ENCODE measurements at regions not wholly inside any gene's neighbourhood (a gene's known extent, or its start where the extent isn't known, plus 50 kb on each side); places are given as distances from the start of the nearest gene placed in this dataset.
A peak's percentile ranks its signal among the peaks of the same experiment; 100 is the strongest.

GRCh38 chr6:93685494-93685893, 266.1 kb upstream of the EPHA7 start:
- no peaks in the 10 kb centered on the region for H3K27me3 ChIP-seq
- ATAC-seq (no peak), DNase-seq (no peak)
- peaks cover 0 to 12% (median 0%) of the 10 kb centered on the region in 12 donors for H3K9me3 ChIP-seq
- H3K27ac ChIP-seq, result no peak overlapping the region
- no peaks in the 10 kb centered on the region for H3K4me1 ChIP-seq
- intact Hi-C loops (cut with DNase I), result no loop called here
- no peak for TF ChIP-seq POLR2A (IDR thresholded peaks at IDR 0.05)
- no peak for TF ChIP-seq CTCF (IDR thresholded peaks at IDR 0.05)
- no peaks in the 10 kb centered on the region for H3K36me3 ChIP-seq
- WGBS, 4 donors, result 93 to 95% (median 94%) methylated on average over 2 of the region's 2 CpGs
- H3K4me3 ChIP-seq, result no peak overlapping the region

- Histone ChIP-seq H3K36me3 (no peaks in the 10 kb centered on the region), H3K4me3 (no peak overlapping the region), H3K27ac (no peak overlapping the region), H3K4me1 (no peaks in the 10 kb centered on the region), H3K27me3 (no peaks in the 10 kb centered on the region), H3K9me3 (peaks cover 0 to 12% (median 0%) of the 10 kb centered on the region in 12 donors)
- ATAC-seq, result no peak
- no peak for TF ChIP-seq POLR2A (IDR thresholded peaks at IDR 0.05)
- TF ChIP-seq CTCF (IDR thresholded peaks at IDR 0.05), result no peak
- 86 to 100% (median 94%) methylated on average over 1 of the region's 1 CpG for WGBS, 4 donors
- intact Hi-C loops (cut with DNase I), result no loop called here
- no peak for DNase-seq
Measured at GRCh38 chr6:93684339-93684738, 265.0 kb upstream of the EPHA7 start.

GRCh38 chr6:93679836-93680235, 260.5 kb upstream of the EPHA7 start:
- H3K27ac ChIP-seq, result no peak overlapping the region
- H3K27me3 ChIP-seq, result no peaks in the 10 kb centered on the region
- ATAC-seq, result no peak
- no peaks in the 10 kb centered on the region for H3K36me3 ChIP-seq
- 71 to 85% (median 79%) methylated on average over 3 of the region's 3 CpGs for WGBS, 4 donors
- peaks cover 0 to 5% (median 0%) of the 10 kb centered on the region in 12 donors for H3K9me3 ChIP-seq
- no peaks in the 10 kb centered on the region for H3K4me1 ChIP-seq
- TF ChIP-seq POLR2A (IDR thresholded peaks at IDR 0.05), result no peak
- no peak for TF ChIP-seq CTCF (IDR thresholded peaks at IDR 0.05)
- intact Hi-C loops (cut with DNase I), result no loop called here
- DNase-seq, result no peak
- H3K4me3 ChIP-seq, result no peak overlapping the region

GRCh38 chr6:93678841-93679454, 259.6 kb upstream of the EPHA7 start:
- 42 to 52% (median 47%) methylated on average over 4 of the region's 4 CpGs for WGBS, 4 donors
- intact Hi-C loops (cut with DNase I), result no loop called here
- no peaks in the 10 kb centered on the region for H3K36me3 ChIP-seq

More at GRCh38 chr6:93678841-93679454, 259.6 kb upstream of the EPHA7 start:
- DNase-seq, result no peak
- TF ChIP-seq CTCF (IDR thresholded peaks at IDR 0.05), result no peak
- TF ChIP-seq POLR2A (IDR thresholded peaks at IDR 0.05), result no peak
- Histone ChIP-seq H3K27ac (no peak overlapping the region), H3K27me3 (no peaks in the 10 kb centered on the region), H3K9me3 (no peaks in the 10 kb centered on the region), H3K4me3 (peak overlapping the region in 1 of 12 donors; percentile 27), H3K4me1 (no peaks in the 10 kb centered on the region)
- ATAC-seq, result no peak

Measured in heart left ventricle (tissue), 16 donors.